GM12872 (cell line): ENCODE measurements at regions not wholly inside any gene's neighbourhood (a gene's known extent, or its start where the extent isn't known, plus 50 kb on each side); places are given as distances from the start of the nearest gene placed in this dataset.

Experiments used
- TF ChIP-seq, protein P1 (sequence below): IDR thresholded peaks from 3 replicates; pipeline ENCODE4 v1.5.1; 2011; ENCODE audit warnings: low read depth, mild to moderate bottlenecking, low read length, moderate library complexity; ENCODE audit not compliant: insufficient read depth

GRCh38 chr6:9205645-9206044, 770.3 kb upstream of the SLC35B3 start:
- TF ChIP-seq, protein P1, sequence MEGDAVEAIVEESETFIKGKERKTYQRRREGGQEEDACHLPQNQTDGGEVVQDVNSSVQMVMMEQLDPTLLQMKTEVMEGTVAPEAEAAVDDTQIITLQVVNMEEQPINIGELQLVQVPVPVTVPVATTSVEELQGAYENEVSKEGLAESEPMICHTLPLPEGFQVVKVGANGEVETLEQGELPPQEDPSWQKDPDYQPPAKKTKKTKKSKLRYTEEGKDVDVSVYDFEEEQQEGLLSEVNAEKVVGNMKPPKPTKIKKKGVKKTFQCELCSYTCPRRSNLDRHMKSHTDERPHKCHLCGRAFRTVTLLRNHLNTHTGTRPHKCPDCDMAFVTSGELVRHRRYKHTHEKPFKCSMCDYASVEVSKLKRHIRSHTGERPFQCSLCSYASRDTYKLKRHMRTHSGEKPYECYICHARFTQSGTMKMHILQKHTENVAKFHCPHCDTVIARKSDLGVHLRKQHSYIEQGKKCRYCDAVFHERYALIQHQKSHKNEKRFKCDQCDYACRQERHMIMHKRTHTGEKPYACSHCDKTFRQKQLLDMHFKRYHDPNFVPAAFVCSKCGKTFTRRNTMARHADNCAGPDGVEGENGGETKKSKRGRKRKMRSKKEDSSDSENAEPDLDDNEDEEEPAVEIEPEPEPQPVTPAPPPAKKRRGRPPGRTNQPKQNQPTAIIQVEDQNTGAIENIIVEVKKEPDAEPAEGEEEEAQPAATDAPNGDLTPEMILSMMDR: no peak

DNA sequence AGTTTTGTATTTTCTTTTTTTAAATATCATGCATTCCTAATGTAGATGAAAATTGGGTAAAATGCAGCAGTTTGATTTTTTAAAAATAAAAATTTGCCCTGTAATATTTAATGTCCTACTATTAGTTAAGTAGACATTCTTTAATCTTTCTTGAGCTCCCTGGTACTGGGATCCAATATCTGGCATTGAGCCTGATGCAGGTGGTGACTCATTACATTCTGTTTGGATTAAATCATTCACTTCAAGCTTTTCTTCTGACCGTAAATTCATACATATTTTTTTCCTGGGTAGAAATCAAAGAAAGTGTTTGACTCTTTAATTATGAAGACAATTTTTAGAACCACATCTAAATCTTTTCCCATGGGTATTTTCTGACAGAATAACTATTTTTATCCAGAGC, 768.8 kb upstream of the SLC35B3 start:
- TF ChIP-seq, protein P1: no peak

DNA sequence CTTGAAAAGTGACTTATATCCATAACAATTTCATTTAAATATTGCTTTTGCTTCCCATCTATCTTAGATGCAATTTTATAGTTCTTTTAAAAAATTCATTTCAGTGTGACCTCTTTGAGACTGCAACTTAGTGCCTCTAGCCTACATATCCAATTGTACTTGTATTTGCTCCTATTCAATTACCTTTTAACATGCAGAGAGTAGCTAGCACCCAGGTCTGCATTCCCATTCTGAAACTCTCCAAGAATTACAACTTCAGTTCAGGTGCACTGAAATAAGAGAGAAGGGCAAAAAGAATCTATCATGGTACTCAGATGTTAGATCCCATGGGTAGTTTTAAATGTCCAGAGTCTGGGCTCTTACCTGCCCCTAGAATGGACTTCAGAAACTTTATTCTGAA, 765.4 kb upstream of the SLC35B3 start:
- TF ChIP-seq, protein P1: no peak

GRCh38 chr6:9197726-9198125, 762.4 kb upstream of the SLC35B3 start:
- TF ChIP-seq, protein P1: no peak

DNA sequence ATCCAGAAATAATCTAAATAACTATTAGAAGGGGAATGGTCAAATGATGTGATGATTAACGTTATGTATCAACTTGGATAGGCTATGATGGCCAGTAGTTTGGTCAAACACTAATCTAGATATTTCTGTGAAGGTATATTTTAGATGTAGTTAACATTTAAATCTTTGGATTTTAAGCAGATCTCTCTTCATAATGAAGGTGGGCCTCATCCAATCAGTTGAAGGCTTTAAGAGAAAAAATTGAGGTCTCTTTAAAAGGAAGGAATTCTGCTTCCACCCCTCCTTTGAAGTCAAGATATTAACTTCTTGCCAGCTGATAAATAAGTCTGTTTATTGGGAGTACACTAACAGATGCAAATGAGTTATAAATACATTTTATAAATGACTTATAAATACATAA, 760.0 kb upstream of the SLC35B3 start:
- TF ChIP-seq, protein P1: no peak

DNA sequence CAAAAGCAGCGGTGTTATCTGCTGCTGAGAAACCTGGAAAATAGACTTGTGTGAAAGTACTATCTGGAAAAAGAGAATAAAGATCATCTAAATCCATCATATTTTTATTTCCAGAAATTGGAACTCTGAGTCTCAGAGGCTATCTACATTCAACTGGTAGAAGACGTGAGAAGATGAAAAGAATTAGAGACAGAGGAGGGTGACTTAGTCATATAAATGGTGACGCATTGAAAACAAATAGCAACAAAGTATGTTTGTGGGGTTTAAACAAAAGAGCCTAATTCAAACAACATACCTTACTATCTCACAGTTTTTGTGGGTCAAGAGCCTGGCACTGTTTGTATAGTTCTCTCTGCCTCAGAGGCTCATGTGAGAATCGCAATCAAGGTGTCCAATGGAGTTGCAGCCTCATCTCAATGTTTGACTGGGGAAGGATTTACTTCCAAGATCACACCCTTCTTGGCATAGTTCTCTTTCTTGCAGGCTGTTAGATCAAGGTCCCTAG, 757.1 kb upstream of the SLC35B3 start:
- TF ChIP-seq, protein P1: no peak

GRCh38 chr6:9186148-9186547, 750.8 kb upstream of the SLC35B3 start:
- TF ChIP-seq, protein P1: no peak
